Panc1 (cell line): ENCODE measurements at regions not wholly inside any gene's neighbourhood (a gene's known extent, or its start where the extent isn't known, plus 50 kb on each side); places are given as distances from the start of the nearest gene placed in this dataset.

Experiments
- SIN3A ChIP-seq: IDR thresholded peaks from 2 replicates; pipeline ENCODE4 v1.6.1; 2012; ENCODE audit warnings: low read depth, mild to moderate bottlenecking, low read length, moderate library complexity, borderline replicate concordance; ENCODE audit not compliant: insufficient read depth
- TF ChIP-seq, protein P1 (sequence below): fragments of 450-650 bp; IDR thresholded peaks from 2 replicates; pipeline ENCODE4 v1.5.1; 2017; ENCODE audit warnings: mild to moderate bottlenecking

DNA sequence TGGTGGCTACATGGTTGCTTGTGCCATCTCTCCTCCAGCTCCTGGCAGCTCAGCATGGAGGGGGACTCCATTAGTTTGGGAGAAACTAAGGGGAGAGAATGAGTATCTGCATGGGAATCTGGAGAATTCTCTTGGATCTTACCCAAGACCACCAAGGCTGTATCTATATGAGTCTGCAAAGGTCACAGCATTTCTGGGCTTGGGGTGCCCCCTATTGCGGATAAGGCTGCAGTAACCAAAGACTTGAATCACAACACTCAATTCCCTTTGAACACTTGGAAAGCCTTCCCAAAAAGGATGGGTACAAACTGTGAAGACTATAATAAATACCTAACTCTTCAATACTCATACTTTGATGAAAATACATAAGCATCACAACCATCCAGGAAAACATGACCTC lies 623.5 kb upstream of the NR3C2 start:
- TF ChIP-seq, protein P1, sequence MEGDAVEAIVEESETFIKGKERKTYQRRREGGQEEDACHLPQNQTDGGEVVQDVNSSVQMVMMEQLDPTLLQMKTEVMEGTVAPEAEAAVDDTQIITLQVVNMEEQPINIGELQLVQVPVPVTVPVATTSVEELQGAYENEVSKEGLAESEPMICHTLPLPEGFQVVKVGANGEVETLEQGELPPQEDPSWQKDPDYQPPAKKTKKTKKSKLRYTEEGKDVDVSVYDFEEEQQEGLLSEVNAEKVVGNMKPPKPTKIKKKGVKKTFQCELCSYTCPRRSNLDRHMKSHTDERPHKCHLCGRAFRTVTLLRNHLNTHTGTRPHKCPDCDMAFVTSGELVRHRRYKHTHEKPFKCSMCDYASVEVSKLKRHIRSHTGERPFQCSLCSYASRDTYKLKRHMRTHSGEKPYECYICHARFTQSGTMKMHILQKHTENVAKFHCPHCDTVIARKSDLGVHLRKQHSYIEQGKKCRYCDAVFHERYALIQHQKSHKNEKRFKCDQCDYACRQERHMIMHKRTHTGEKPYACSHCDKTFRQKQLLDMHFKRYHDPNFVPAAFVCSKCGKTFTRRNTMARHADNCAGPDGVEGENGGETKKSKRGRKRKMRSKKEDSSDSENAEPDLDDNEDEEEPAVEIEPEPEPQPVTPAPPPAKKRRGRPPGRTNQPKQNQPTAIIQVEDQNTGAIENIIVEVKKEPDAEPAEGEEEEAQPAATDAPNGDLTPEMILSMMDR = no peak
- TF ChIP-seq SIN3A = no peak
